Gastroesophageal sphincter (tissue), 4 donors: ENCODE measurements at regions not wholly inside any gene's neighbourhood (a gene's known extent, or its start where the extent isn't known, plus 50 kb on each side); places are given as distances from the start of the nearest gene placed in this dataset.

Experiments used
- ATAC-seq: fragments of 150-250 bp; one replicate; pipeline ENCODE4 v1.9.1; 2016; ENCODE audit warnings: mild to moderate bottlenecking, moderate library complexity
- H3K27ac ChIP-seq, 4 donors: fragments of 200-600 bp; sonication (generic) in 3 of 4; 1 replicate in 3 of 4; 2 replicates in 1 of 4; pipeline ENCODE4 v1.5.1; 2016 to 2019
- H3K27me3 ChIP-seq: fragments of 200-600 bp; sonication (generic); one replicate; pipeline ENCODE4 v1.5.1; 2019
- H3K36me3 ChIP-seq, 2 donors: fragments of 200-600 bp; sonication (generic); one replicate each; pipeline ENCODE4 v1.5.1; 2019; ENCODE audit warnings: control low read depth in 1 of 2
- H3K4me1 ChIP-seq, 3 donors: fragments of 200-600 bp; sonication (generic); 1 replicate in 2 of 3; 2 replicates in 1 of 3; pipeline ENCODE4 v1.5.1; 2016 to 2019; ENCODE audit warnings: control low read depth in 2 of 3
- H3K4me3 ChIP-seq, 2 donors: fragments of 200-600 bp; sonication (generic); one replicate each; pipeline ENCODE4 v1.5.1; 2019; ENCODE audit warnings: mild to moderate bottlenecking in 1 of 2, moderate library complexity in 1 of 2
- H3K9me3 ChIP-seq, 3 donors: fragments of 200-600 bp; sonication (generic); one replicate each; pipeline ENCODE4 v1.5.1; 2017 to 2019; ENCODE audit warnings: control low read depth in 2 of 3
- EP300 ChIP-seq: sonication (generic); formaldehyde crosslinking; IDR thresholded peaks from one replicate; pipeline ENCODE4 v1.6.1; 2017; ENCODE audit warnings: antibody characterized with exemption, mild to moderate bottlenecking
- POLR2A ChIP-seq, 2 donors: fragments of 450-650 bp; IDR thresholded peaks; one replicate each; pipeline ENCODE4 v1.6.1; 2017; ENCODE audit warnings: antibody characterized with exemption in 2 of 2, mild to moderate bottlenecking in 2 of 2, moderate library complexity in 1 of 2
- POLR2AphosphoS5 ChIP-seq: sonication (generic); formaldehyde crosslinking; IDR thresholded peaks from one replicate; pipeline ENCODE4 v1.6.1; 2017; ENCODE audit warnings: antibody characterized with exemption
- WGBS, 2 donors: methylation state at CpG; one replicate each; pipeline ENCODE4 v1.1.5; 2018; ENCODE audit warnings: low coverage in 1 of 2; 5-methylcytosine and 5-hydroxymethylcytosine counted together
- TF ChIP-seq, protein P1 (sequence below), 4 experiments: fragments of 200-600 bp in 2 of 4; fragments of 450-650 bp in 2 of 4; sonication (generic) in 1 of 4; IDR thresholded peaks; one replicate each; pipeline ENCODE4 v1.5.1; 2017 to 2019; ENCODE audit warnings: antibody characterized with exemption in 4 of 4, mild to moderate bottlenecking in 2 of 4, moderate library complexity in 2 of 4

DNA sequence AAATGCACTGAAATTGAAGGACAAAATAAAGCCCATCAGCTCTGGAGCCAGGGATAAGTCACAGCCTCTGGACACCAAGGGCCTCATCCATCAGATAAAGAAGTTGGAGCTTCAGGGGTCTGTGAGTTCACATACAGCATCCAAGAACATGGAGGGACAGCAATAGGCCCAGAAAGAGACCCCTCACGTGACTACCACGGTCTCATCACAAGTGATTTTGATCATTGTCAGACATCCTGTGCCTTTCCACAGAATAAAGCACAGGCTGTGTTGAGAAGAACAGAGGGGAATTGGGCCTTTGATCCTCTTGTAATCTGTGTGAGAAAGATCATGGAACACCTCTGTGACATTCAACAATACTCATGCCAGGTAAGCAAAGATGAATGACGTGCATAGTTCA is 65.2 kb upstream of the CTAGE1 start:
- no peaks in the 10 kb centered on the region for H3K4me1 ChIP-seq
- H3K4me3 ChIP-seq, result no peak overlapping the region
- no peak for ATAC-seq
- H3K27ac ChIP-seq, result no peak overlapping the region
- H3K36me3 ChIP-seq, result no peaks in the 10 kb centered on the region
- WGBS, 2 donors, result 85 to 90% methylated on average over 1 to 2 of the region's 3 CpGs
- no peaks in the 10 kb centered on the region for H3K9me3 ChIP-seq
- no peak for TF ChIP-seq EP300
- no peak for TF ChIP-seq POLR2AphosphoS5
- TF ChIP-seq POLR2A (IDR thresholded peaks at IDR 0.05), result no peak
- TF ChIP-seq, protein P1, sequence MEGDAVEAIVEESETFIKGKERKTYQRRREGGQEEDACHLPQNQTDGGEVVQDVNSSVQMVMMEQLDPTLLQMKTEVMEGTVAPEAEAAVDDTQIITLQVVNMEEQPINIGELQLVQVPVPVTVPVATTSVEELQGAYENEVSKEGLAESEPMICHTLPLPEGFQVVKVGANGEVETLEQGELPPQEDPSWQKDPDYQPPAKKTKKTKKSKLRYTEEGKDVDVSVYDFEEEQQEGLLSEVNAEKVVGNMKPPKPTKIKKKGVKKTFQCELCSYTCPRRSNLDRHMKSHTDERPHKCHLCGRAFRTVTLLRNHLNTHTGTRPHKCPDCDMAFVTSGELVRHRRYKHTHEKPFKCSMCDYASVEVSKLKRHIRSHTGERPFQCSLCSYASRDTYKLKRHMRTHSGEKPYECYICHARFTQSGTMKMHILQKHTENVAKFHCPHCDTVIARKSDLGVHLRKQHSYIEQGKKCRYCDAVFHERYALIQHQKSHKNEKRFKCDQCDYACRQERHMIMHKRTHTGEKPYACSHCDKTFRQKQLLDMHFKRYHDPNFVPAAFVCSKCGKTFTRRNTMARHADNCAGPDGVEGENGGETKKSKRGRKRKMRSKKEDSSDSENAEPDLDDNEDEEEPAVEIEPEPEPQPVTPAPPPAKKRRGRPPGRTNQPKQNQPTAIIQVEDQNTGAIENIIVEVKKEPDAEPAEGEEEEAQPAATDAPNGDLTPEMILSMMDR (IDR thresholded peaks at IDR 0.05), result no peak
- H3K27me3 ChIP-seq, result no peaks in the 10 kb centered on the region

- no peaks in the 10 kb centered on the region for H3K27me3 ChIP-seq
- no peak overlapping the region for H3K4me3 ChIP-seq
- H3K4me1 ChIP-seq, result no peaks in the 10 kb centered on the region
- TF ChIP-seq EP300 (no peak), POLR2AphosphoS5 (no peak)
- ATAC-seq, result no peak
- no peak overlapping the region for H3K27ac ChIP-seq
- no peaks in the 10 kb centered on the region for H3K9me3 ChIP-seq
- WGBS, 2 donors, result 77 to 80% methylated on average over 5 of the region's 5 CpGs
- no peaks in the 10 kb centered on the region for H3K36me3 ChIP-seq
Measured at GRCh38 chr18:22483407-22483806, 65.7 kb upstream of the CTAGE1 start.

- no peak overlapping the region for H3K4me3 ChIP-seq
- 88 to 95% methylated on average over 2 of the region's 2 CpGs for WGBS, 2 donors
Measured at GRCh38 chr18:22484471-22484870, 66.8 kb upstream of the CTAGE1 start.

GRCh38 chr18:22485808-22486244 is 68.1 kb upstream of the CTAGE1 start:
- TF ChIP-seq, protein P1 (IDR thresholded peaks at IDR 0.05), result no peak
- TF ChIP-seq EP300, result no peak
- no peak for TF ChIP-seq POLR2AphosphoS5
- no peak for TF ChIP-seq POLR2A (IDR thresholded peaks at IDR 0.05)
- Histone ChIP-seq H3K27me3 (no peaks in the 10 kb centered on the region), H3K4me1 (peaks cover 0 to 6% (median 0%) of the 10 kb centered on the region in 3 donors), H3K9me3 (no peaks in the 10 kb centered on the region), H3K4me3 (no peak overlapping the region), H3K27ac (peak overlapping the region in 1 of 4 donors; percentile 13), H3K36me3 (no peaks in the 10 kb centered on the region)
- 50 to 52% methylated on average over 2 to 6 of the region's 6 CpGs for WGBS, 2 donors
- peak; percentile 54 for ATAC-seq

More at GRCh38 chr18:22484471-22484870, 66.8 kb upstream of the CTAGE1 start:
- no peaks in the 10 kb centered on the region for H3K36me3 ChIP-seq
- H3K27ac ChIP-seq, result no peak overlapping the region
- H3K4me1 ChIP-seq, result peaks cover 0 to 6% (median 0%) of the 10 kb centered on the region in 3 donors
- TF ChIP-seq, protein P1 (IDR thresholded peaks at IDR 0.05), result no peak
- TF ChIP-seq POLR2AphosphoS5 (no peak), EP300 (no peak), POLR2A (IDR thresholded peaks at IDR 0.05) (no peak)
- ATAC-seq, result no peak
- no peaks in the 10 kb centered on the region for H3K27me3 ChIP-seq
- H3K9me3 ChIP-seq, result no peaks in the 10 kb centered on the region

DNA sequence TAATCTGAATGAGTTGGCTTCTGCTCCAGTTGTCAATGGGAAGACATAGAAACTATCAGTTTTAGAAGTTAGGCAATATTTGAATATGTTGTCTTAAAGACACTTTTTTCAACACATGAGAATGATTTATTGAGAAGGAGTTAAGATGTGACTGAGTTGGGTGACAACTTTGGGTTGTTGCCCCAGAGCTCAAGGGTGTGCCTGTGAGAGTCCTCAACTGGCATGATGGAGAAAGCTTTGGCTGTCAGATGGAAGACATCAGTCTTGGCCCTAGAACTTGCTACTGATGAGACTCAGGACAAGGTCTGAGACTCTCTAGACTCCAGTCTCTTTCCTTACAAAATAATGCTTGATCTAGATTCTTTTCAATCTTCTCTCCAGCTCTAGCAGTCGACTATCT is 69.0 kb upstream of the CTAGE1 start:
- Histone ChIP-seq H3K27me3 (no peaks in the 10 kb centered on the region), H3K9me3 (no peaks in the 10 kb centered on the region), H3K4me1 (peaks cover 0 to 6% (median 0%) of the 10 kb centered on the region in 3 donors), H3K4me3 (no peak overlapping the region), H3K36me3 (no peaks in the 10 kb centered on the region), H3K27ac (peak overlapping the region in 1 of 4 donors; percentile 13)
- WGBS, 2 donors, result 15 to 29% methylated on average over 1 of the region's 1 CpG
- ATAC-seq, result no peak
- TF ChIP-seq EP300 (no peak), POLR2AphosphoS5 (no peak)
- TF ChIP-seq, protein P1 (IDR thresholded peaks at IDR 0.05), result no peak
